HCT116 (cell line): ENCODE measurements at regions not wholly inside any gene's neighbourhood (a gene's known extent, or its start where the extent isn't known, plus 50 kb on each side); places are given as distances from the start of the nearest gene placed in this dataset.

Experiments used
- ATAC-seq: fragments of 200-7000 bp; cut with Tn5 transposase; 2 replicates; pipeline ENCODE4 v1.9.1; 2020; ENCODE audit warnings: mild to moderate bottlenecking, moderate library complexity
- BruUV-seq: library from RNA; stranded (reverse); fragments of 400-500 nt; replicated peaks from 2 replicates; lab custom pipeline; 2021; lab: Mats Ljungman, UMichigan
- CTCF ChIA-PET: fragments of 300-600 bp; sonication (Branson Sonifier 250); formaldehyde crosslinking; loops from one replicate; lab custom pipeline; 2021; ENCODE audit warnings: antibody characterized with exemption; lab: Charles Lee
- POLR2A ChIA-PET: fragments of 300-600, 350-600 bp; sonication (Branson Sonifier 250); formaldehyde crosslinking; loops from one replicate; lab custom pipeline; 2021; ENCODE audit warnings: antibody characterized with exemption; lab: Charles Lee
- RAD21 ChIA-PET, 2 experiments: fragments of 300-600 bp; sonication (Branson Sonifier 250); formaldehyde crosslinking; loops; one replicate each; lab custom pipeline; 2023; ENCODE audit warnings: low total read pairs in 2 of 2; ENCODE audit not compliant: uncharacterized antibody in 2 of 2, unreplicated experiment in 2 of 2, low non-redundant PET in 1 of 2; lab: Charles Lee
- DNase-seq: peaks from one replicate; pipeline ENCODE4 v3.0.0-alpha.2; 2010; ENCODE audit warnings: low read depth, low spot score
- H2AFZ ChIP-seq: fragments of 200-600 bp; shearing (Covaris generic), sonication (generic); 2 replicates; pipeline ENCODE4 v1.6.1; 2017; ENCODE audit warnings: low read depth, mixed run types, mixed read lengths, antibody characterized with exemption, low read length; ENCODE audit not compliant: poor library complexity, severe bottlenecking
- H3K27ac ChIP-seq: 2 replicates; pipeline ENCODE4 v1.5.1; 2012; ENCODE audit warnings: low read depth, low read length
- H3K27me3 ChIP-seq: fragments of 200-600 bp; sonication (generic); 2 replicates; pipeline ENCODE4 v1.6.1; 2016; ENCODE audit warnings: mixed run types, low read length, mixed read lengths; ENCODE audit not compliant: insufficient read depth
- H3K36me3 ChIP-seq, 2 experiments: fragments of 200-500 bp in 1 of 2; fragments of 200-600 bp in 1 of 2; sonication (Bioruptor generic) in 1 of 2; sonication (generic) in 1 of 2; 2 replicates each; pipeline versions ENCODE4 v1.5.1 to v1.6.1; 2014 to 2016; ENCODE audit warnings: low read length in 2 of 2, inconsistent platforms in 1 of 2, mixed read lengths in 1 of 2, mixed run types in 1 of 2; ENCODE audit not compliant: insufficient read depth in 2 of 2, control insufficient read depth in 1 of 2
- H3K4me1 ChIP-seq, 2 experiments: fragments of 200-600 bp in 1 of 2; sonication (generic) in 1 of 2; 2 replicates each; pipeline versions ENCODE4 v1.5.1 to v1.6.1; 2012 to 2017; ENCODE audit warnings: low read length in 2 of 2, inconsistent platforms in 1 of 2, mild to moderate bottlenecking in 1 of 2, mixed read lengths in 1 of 2, mixed run types in 1 of 2, moderate library complexity in 1 of 2; ENCODE audit not compliant: insufficient read depth in 2 of 2, control insufficient read depth in 1 of 2
- H3K4me2 ChIP-seq: fragments of 200-600 bp; sonication (generic); 2 replicates; pipeline ENCODE4 v1.6.1; 2017; ENCODE audit warnings: mixed run types, low read length, mixed read lengths
- H3K4me3 ChIP-seq, 2 experiments: fragments of 200-600 bp in 1 of 2; sonication (generic) in 1 of 2; replicated peaks in 1 of 2; 2 replicates each; pipeline ENCODE4 v1.5.1; 2011 to 2016; ENCODE audit warnings: low read length in 2 of 2, control low read depth in 1 of 2, low read depth in 1 of 2, mild to moderate bottlenecking in 1 of 2, mixed read lengths in 1 of 2, mixed run types in 1 of 2
- H3K79me2 ChIP-seq: fragments of 200-600 bp; sonication (generic); 2 replicates; pipeline ENCODE4 v1.6.1; 2017; ENCODE audit warnings: mild to moderate bottlenecking, mixed run types, low read length, moderate library complexity, mixed read lengths; ENCODE audit not compliant: insufficient read depth
- H3K9ac ChIP-seq: fragments of 200-600 bp; sonication (generic); 2 replicates; pipeline ENCODE4 v1.6.1; 2016; ENCODE audit warnings: low read length, mixed read lengths
- H3K9me2 ChIP-seq: fragments of 200-600 bp; sonication (generic), shearing (Covaris generic); 2 replicates; pipeline ENCODE4 v1.6.1; 2017; ENCODE audit warnings: mixed run types, mild to moderate bottlenecking, moderate library complexity; ENCODE audit not compliant: insufficient read depth
- H3K9me3 ChIP-seq, 2 experiments: fragments of 200-500 bp in 1 of 2; fragments of 200-600 bp in 1 of 2; sonication (Bioruptor generic) in 1 of 2; sonication (generic) in 1 of 2; 2 replicates each; pipeline ENCODE4 v1.6.1; 2014 to 2017; ENCODE audit warnings: low read length in 2 of 2, mixed read lengths in 2 of 2, inconsistent platforms in 1 of 2, low read depth in 1 of 2, mild to moderate bottlenecking in 1 of 2, mixed run types in 1 of 2, moderate library complexity in 1 of 2; ENCODE audit not compliant: control insufficient read depth in 1 of 2, insufficient read depth in 1 of 2
- H4K20me1 ChIP-seq: fragments of 200-600 bp; sonication (generic), shearing (Covaris generic); 2 replicates; pipeline ENCODE4 v1.6.1; 2017; ENCODE audit warnings: mixed run types, mild to moderate bottlenecking, moderate library complexity; ENCODE audit not compliant: insufficient read depth
- CEBPB ChIP-seq: IDR thresholded peaks from 2 replicates; pipeline ENCODE4 v1.6.1; 2012; ENCODE audit warnings: low read depth
- ELF1 ChIP-seq: IDR thresholded peaks from 2 replicates; pipeline ENCODE4 v1.6.1; 2012; ENCODE audit warnings: low read depth, borderline replicate concordance
- EZH2 ChIP-seq: fragments of 200-600 bp; sonication (generic); IDR thresholded peaks from 2 replicates; pipeline ENCODE4 v1.6.1; 2017; ENCODE audit warnings: antibody characterized with exemption, mixed run types
- POLR2A ChIP-seq: IDR thresholded peaks from 2 replicates; pipeline ENCODE4 v1.7.0; 2011; ENCODE audit warnings: borderline replicate concordance; ENCODE audit not compliant: insufficient read depth, insufficient read length; ENCODE audit errors: extremely low read depth
- POLR2AphosphoS5 ChIP-seq: IDR thresholded peaks from 2 replicates; pipeline ENCODE4 v1.6.1; 2011; ENCODE audit warnings: mild to moderate bottlenecking, low read depth, low read length, moderate library complexity
- ZBTB33 ChIP-seq: IDR thresholded peaks from 2 replicates; pipeline ENCODE4 v1.6.1; 2011; ENCODE audit warnings: mild to moderate bottlenecking, low read length, moderate library complexity; ENCODE audit not compliant: insufficient replicate concordance; ENCODE audit errors: extremely low read depth
- ZFX ChIP-seq: fragments of 450-650 bp; IDR thresholded peaks from 2 replicates; pipeline ENCODE4 v1.6.1; 2017
- ZNF274 ChIP-seq: fragments of 200-500 bp; sonication (Bioruptor generic); IDR thresholded peaks from 2 replicates; pipeline ENCODE4 v1.6.1; 2014; ENCODE audit warnings: mild to moderate bottlenecking, low read depth, low read length, inconsistent platforms
- intact Hi-C: fragments of 100-400 bp; cut with micrococcal nuclease; formaldehyde crosslinking; loops from 2 replicates; pipeline ENCODE4 v1.10.0; 2022
- TF ChIP-seq, protein P1 (sequence below): IDR thresholded peaks from 2 replicates; pipeline ENCODE4 v1.6.1; 2012

- H3K36me3 ChIP-seq, result no peaks in the 10 kb centered on the region
- no peaks in the 10 kb centered on the region for H3K27me3 ChIP-seq
- H3K27ac ChIP-seq, result no peak overlapping the region
- no peak for ATAC-seq
- H4K20me1 ChIP-seq, result no peaks in the 10 kb centered on the region
- no peaks in the 10 kb centered on the region for H3K4me1 ChIP-seq
- no peak overlapping the region for H3K4me2 ChIP-seq
- H2AFZ ChIP-seq, result no peak overlapping the region
- ChIA-PET RAD21 (no interaction called here), CTCF (no interaction called here), POLR2A (no interaction called here)
- H3K79me2 ChIP-seq, result no peaks in the 10 kb centered on the region
- no peak for TF ChIP-seq ELF1
- TF ChIP-seq POLR2A, result no peak
- no peak for TF ChIP-seq ZNF274
- no peak for TF ChIP-seq EZH2
- no peak for TF ChIP-seq ZBTB33
- no peak for TF ChIP-seq POLR2AphosphoS5
- TF ChIP-seq, protein P1, sequence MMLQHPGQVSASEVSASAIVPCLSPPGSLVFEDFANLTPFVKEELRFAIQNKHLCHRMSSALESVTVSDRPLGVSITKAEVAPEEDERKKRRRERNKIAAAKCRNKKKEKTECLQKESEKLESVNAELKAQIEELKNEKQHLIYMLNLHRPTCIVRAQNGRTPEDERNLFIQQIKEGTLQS, result no peak
- TF ChIP-seq ZFX, result no peak
- no peak for TF ChIP-seq CEBPB
- DNase-seq, result no peak
- no TSS peak for BruUV-seq
- H3K9me2 ChIP-seq, result no peaks in the 10 kb centered on the region
- H3K9ac ChIP-seq, result no peak overlapping the region
- intact Hi-C loops, result no loop called here
- peaks cover 11 to 16% of the 10 kb centered on the region in 2 experiments; a peak in 2 of 4 replicates for H3K9me3 ChIP-seq
- H3K4me3 ChIP-seq, result no peak overlapping the region
These were observed 200.5 kb upstream of the NEGR1 start for GRCh38 chr1:72482736-72483413.
